ENCODE measurements at regions not wholly inside any gene's neighbourhood (a gene's known extent, or its start where the extent isn't known, plus 50 kb on each side); places are given as distances from the start of the nearest gene placed in this dataset.
A peak's percentile ranks its signal among the peaks of the same experiment; 100 is the strongest.

- no peak overlapping the region for H3K4me3 ChIP-seq (ENCODE audit: low read depth, low read length)
Measured at GRCh38 chr13:40190641-40191100, 475.8 kb downstream of the FOXO1 start.

DNA sequence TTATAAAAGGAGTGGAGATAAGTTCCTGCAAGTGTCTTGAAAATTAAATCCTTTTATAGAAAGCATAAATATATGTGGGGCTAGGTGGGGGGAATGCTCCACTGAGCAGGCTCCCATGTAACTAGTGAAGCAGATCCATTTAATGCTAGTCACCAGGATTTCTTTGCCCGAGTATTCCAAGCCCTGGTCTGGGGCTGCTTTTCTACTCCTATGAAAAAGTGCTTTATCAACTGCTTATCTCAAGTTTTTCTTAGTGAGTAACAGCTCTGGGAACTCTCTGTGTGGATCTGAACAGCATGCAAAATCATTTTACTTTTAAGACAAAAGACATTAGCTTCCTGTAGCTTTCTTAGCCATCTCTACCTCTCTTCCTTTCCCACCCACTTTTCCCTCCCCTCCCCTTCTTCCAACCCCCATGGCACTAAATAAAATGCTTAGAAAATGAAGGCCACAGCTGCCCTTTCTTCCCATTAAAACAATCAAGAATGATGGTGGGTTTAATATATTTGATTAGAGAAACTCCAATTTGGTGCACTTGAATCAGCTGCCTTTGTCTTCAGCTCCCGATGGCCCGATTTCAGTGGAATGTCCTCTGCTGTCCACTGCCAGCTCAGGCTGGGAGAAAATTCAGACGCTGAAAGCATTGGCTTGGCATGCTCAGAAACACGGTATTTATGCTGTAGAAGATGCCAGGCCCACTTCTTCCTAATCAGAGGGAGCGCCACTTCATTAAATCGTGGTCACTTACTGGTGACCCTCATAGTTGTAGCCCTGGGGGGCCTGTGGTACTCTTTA is 475.1 kb downstream of the FOXO1 start:
- DNase-seq (ENCODE audit: low read depth) = peak; percentile 52
- TF ChIP-seq, protein P1, sequence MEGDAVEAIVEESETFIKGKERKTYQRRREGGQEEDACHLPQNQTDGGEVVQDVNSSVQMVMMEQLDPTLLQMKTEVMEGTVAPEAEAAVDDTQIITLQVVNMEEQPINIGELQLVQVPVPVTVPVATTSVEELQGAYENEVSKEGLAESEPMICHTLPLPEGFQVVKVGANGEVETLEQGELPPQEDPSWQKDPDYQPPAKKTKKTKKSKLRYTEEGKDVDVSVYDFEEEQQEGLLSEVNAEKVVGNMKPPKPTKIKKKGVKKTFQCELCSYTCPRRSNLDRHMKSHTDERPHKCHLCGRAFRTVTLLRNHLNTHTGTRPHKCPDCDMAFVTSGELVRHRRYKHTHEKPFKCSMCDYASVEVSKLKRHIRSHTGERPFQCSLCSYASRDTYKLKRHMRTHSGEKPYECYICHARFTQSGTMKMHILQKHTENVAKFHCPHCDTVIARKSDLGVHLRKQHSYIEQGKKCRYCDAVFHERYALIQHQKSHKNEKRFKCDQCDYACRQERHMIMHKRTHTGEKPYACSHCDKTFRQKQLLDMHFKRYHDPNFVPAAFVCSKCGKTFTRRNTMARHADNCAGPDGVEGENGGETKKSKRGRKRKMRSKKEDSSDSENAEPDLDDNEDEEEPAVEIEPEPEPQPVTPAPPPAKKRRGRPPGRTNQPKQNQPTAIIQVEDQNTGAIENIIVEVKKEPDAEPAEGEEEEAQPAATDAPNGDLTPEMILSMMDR (conservative IDR thresholded peaks at IDR 0.05; ENCODE audit: low read depth, low read length) = no peak
- no peak overlapping the region for H3K4me3 ChIP-seq (ENCODE audit: low read depth, low read length)

More at GRCh38 chr13:40190641-40191100, 475.8 kb downstream of the FOXO1 start:
- DNase-seq (ENCODE audit: low read depth) = peak; percentile 98
- TF ChIP-seq, protein P1 (conservative IDR thresholded peaks at IDR 0.05; ENCODE audit: low read depth, low read length) = no peak

GRCh38 chr13:40192452-40192851 is 474.0 kb downstream of the FOXO1 start:
- DNase-seq (ENCODE audit: low read depth) = no peak
- H3K4me3 ChIP-seq (ENCODE audit: low read depth, low read length) = no peak overlapping the region
- TF ChIP-seq, protein P1 (conservative IDR thresholded peaks at IDR 0.05; ENCODE audit: low read depth, low read length) = no peak

- H3K4me3 ChIP-seq (ENCODE audit: low read depth, low read length) = no peak overlapping the region
- DNase-seq (ENCODE audit: low read depth) = no peak
- TF ChIP-seq, protein P1 (conservative IDR thresholded peaks at IDR 0.05; ENCODE audit: low read depth, low read length) = no peak
Measured at GRCh38 chr13:40192858-40193257, 473.6 kb downstream of the FOXO1 start.

GRCh38 chr13:40193286-40194223 is 472.9 kb downstream of the FOXO1 start:
- no peak for DNase-seq (ENCODE audit: low read depth)
- no peak overlapping the region for H3K4me3 ChIP-seq (ENCODE audit: low read depth, low read length)
- TF ChIP-seq, protein P1 (conservative IDR thresholded peaks at IDR 0.05; ENCODE audit: low read depth, low read length) = no peak

- no peak for DNase-seq (ENCODE audit: low read depth)
- no peak overlapping the region for H3K4me3 ChIP-seq (ENCODE audit: low read depth, low read length)
- TF ChIP-seq, protein P1 (conservative IDR thresholded peaks at IDR 0.05; ENCODE audit: low read depth, low read length) = no peak
Measured at GRCh38 chr13:40194224-40194806, 472.1 kb downstream of the FOXO1 start.

Data from choroid plexus epithelial cell (primary cell).